Fibroblast of mammary gland (primary cell): ENCODE measurements at regions not wholly inside any gene's neighbourhood (a gene's known extent, or its start where the extent isn't known, plus 50 kb on each side); places are given as distances from the start of the nearest gene placed in this dataset.
A peak's percentile ranks its signal among the peaks of the same experiment; 100 is the strongest.
"Not testable (repeated sequence)": the region's sequence is repeated elsewhere in the genome, so short reads cannot be mapped to it uniquely, and the experiment has no call there.

Source experiments
- DNase-seq: peaks from one replicate; pipeline ENCODE4 v3.0.0-alpha.2; 2010; ENCODE audit warnings: low read depth
- H3K4me3 ChIP-seq: 2 replicates; pipeline ENCODE4 v1.5.1; 2011; ENCODE audit warnings: low read depth, mild to moderate bottlenecking, low read length, moderate library complexity; ENCODE audit not compliant: control insufficient read depth
- CTCF ChIP-seq: conservative IDR thresholded peaks from 2 replicates; pipeline ENCODE4 v1.5.1; 2011; ENCODE audit warnings: low read depth, low read length, inconsistent platforms; ENCODE audit not compliant: control insufficient read depth, insufficient read depth

GRCh38 chrX:8043546-8043945 lies 116.3 kb upstream of the PNPLA4 start:
- H3K4me3 ChIP-seq, result no peak overlapping the region
- TF ChIP-seq CTCF, result no peak
- no peak for DNase-seq

GRCh38 chrX:8043121-8043520 lies 115.9 kb upstream of the PNPLA4 start:
- no peak for TF ChIP-seq CTCF

GRCh38 chrX:8042304-8042703 lies 115.1 kb upstream of the PNPLA4 start:
- no peak overlapping the region for H3K4me3 ChIP-seq
- no peak for TF ChIP-seq CTCF
- no peak for DNase-seq

More at GRCh38 chrX:8043121-8043520, 115.9 kb upstream of the PNPLA4 start:
- no peak overlapping the region for H3K4me3 ChIP-seq
- no peak for DNase-seq

- H3K4me3 ChIP-seq, DNase-seq: not testable (repeated sequence)
Observed at GRCh38 chrX:8039711-8040110, 112.5 kb upstream of the PNPLA4 start.

GRCh38 chrX:8037593-8038348 lies 110.6 kb upstream of the PNPLA4 start:
- DNase-seq, result peak; percentile 23
- no peak for TF ChIP-seq CTCF
- H3K4me3 ChIP-seq, result no peak overlapping the region

GRCh38 chrX:8036914-8037313 lies 109.7 kb upstream of the PNPLA4 start:
- DNase-seq, result no peak
- H3K4me3 ChIP-seq, result no peak overlapping the region
- TF ChIP-seq CTCF, result no peak

- H3K4me3 ChIP-seq, result no peak overlapping the region
- no peak for DNase-seq
- no peak for TF ChIP-seq CTCF
Observed at GRCh38 chrX:8034058-8034457, 106.8 kb upstream of the PNPLA4 start.
